K562 (cell line): ENCODE measurements at regions not wholly inside any gene's neighbourhood (a gene's known extent, or its start where the extent isn't known, plus 50 kb on each side); places are given as distances from the start of the nearest gene placed in this dataset.

Experiments used
- EWSR1 ChIP-seq: fragments of 450-650 bp; IDR thresholded peaks from 2 replicates; pipeline ENCODE4 v1.6.1; 2018; ENCODE audit warnings: borderline replicate concordance, mild to moderate bottlenecking, low read depth, moderate library complexity; ENCODE audit not compliant: partially characterized antibody
- IRF1 ChIP-seq: sonication (generic); formaldehyde crosslinking; IDR thresholded peaks from 2 replicates; pipeline ENCODE4 v1.8.0; 2022; ENCODE audit warnings: missing genetic modification reagents, mild to moderate bottlenecking, borderline replicate concordance
- MBD2 ChIP-seq: sonication (generic); IDR thresholded peaks from 2 replicates; pipeline ENCODE4 v1.6.1; 2016; ENCODE audit warnings: low read depth, borderline replicate concordance
- NR1H2 ChIP-seq: sonication (generic); formaldehyde crosslinking; IDR thresholded peaks from 2 replicates; pipeline ENCODE4 v1.4.0; 2020; ENCODE audit warnings: mild to moderate bottlenecking, missing genetic modification reagents
- ZNF23 ChIP-seq: fragments of 250-450 bp; sonication (Bioruptor Pico); IDR thresholded peaks from 2 replicates; pipeline ENCODE4 v1.4.0; 2020; ENCODE audit warnings: mild to moderate bottlenecking
- ZNF41 ChIP-seq: fragments of 250-450 bp; sonication (Bioruptor Pico); conservative IDR thresholded peaks from 2 replicates; pipeline ENCODE4 v1.4.0; 2020; ENCODE audit warnings: mild to moderate bottlenecking
- ZNF76 ChIP-seq: fragments of 250-450 bp; sonication (Bioruptor Pico); IDR thresholded peaks from 2 replicates; pipeline ENCODE4 v1.4.0; 2020; ENCODE audit warnings: mild to moderate bottlenecking, moderate library complexity, borderline replicate concordance
- TF ChIP-seq, protein P1 (sequence below): fragments of 450-650 bp; formaldehyde crosslinking; IDR thresholded peaks from 2 replicates; pipeline ENCODE4 v1.4.0; 2020; ENCODE audit warnings: mild to moderate bottlenecking, moderate library complexity
- TF ChIP-seq, protein P2 (sequence below): IDR thresholded peaks from 2 replicates; pipeline ENCODE4 v1.6.1; 2016; ENCODE audit warnings: missing genetic modification characterization, missing compliant biosample characterization
- TF ChIP-seq, protein P3 (sequence below): fragments of 250-450 bp; sonication (Bioruptor Pico); IDR thresholded peaks from 2 replicates; pipeline ENCODE4 v1.5.0; 2021; ENCODE audit warnings: mild to moderate bottlenecking, borderline replicate concordance

DNA sequence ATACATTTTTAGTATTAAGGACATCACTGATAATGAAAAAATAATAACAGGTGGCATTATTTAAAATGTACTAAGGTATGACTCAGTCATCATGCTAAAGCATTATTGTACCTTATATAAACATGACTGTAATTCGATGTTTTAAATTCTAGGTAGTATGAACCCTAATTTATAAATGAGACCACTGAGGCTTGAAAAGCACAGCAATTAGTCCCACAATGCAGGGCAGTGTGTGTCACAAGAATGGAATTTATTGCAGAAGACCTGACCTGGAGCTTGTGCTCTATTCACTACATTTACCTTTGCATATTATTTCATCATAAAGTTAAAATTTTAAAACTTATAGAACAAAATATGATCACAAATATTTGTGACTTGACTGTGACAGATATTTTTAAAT is 358.5 kb upstream of the DSEL start (continued):
- TF ChIP-seq, protein P1, sequence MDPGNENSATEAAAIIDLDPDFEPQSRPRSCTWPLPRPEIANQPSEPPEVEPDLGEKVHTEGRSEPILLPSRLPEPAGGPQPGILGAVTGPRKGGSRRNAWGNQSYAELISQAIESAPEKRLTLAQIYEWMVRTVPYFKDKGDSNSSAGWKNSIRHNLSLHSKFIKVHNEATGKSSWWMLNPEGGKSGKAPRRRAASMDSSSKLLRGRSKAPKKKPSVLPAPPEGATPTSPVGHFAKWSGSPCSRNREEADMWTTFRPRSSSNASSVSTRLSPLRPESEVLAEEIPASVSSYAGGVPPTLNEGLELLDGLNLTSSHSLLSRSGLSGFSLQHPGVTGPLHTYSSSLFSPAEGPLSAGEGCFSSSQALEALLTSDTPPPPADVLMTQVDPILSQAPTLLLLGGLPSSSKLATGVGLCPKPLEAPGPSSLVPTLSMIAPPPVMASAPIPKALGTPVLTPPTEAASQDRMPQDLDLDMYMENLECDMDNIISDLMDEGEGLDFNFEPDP (CRISPR knock-in tag): no peak
- TF ChIP-seq ZNF76 (no peak), NR1H2 (no peak), ZNF41 (CRISPR knock-in tag) (no peak), ZNF23 (CRISPR knock-in tag) (no peak), EWSR1 (no peak), MBD2 (no peak), IRF1 (CRISPR knock-in tag) (no peak)
- TF ChIP-seq, protein P2, sequence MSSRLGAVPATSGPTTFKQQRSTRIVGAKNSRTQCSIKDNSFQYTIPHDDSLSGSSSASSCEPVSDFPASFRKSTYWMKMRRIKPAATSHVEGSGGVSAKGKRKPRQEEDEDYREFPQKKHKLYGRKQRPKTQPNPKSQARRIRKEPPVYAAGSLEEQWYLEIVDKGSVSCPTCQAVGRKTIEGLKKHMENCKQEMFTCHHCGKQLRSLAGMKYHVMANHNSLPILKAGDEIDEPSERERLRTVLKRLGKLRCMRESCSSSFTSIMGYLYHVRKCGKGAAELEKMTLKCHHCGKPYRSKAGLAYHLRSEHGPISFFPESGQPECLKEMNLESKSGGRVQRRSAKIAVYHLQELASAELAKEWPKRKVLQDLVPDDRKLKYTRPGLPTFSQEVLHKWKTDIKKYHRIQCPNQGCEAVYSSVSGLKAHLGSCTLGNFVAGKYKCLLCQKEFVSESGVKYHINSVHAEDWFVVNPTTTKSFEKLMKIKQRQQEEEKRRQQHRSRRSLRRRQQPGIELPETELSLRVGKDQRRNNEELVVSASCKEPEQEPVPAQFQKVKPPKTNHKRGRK (tag): no peak
- TF ChIP-seq, protein P3, sequence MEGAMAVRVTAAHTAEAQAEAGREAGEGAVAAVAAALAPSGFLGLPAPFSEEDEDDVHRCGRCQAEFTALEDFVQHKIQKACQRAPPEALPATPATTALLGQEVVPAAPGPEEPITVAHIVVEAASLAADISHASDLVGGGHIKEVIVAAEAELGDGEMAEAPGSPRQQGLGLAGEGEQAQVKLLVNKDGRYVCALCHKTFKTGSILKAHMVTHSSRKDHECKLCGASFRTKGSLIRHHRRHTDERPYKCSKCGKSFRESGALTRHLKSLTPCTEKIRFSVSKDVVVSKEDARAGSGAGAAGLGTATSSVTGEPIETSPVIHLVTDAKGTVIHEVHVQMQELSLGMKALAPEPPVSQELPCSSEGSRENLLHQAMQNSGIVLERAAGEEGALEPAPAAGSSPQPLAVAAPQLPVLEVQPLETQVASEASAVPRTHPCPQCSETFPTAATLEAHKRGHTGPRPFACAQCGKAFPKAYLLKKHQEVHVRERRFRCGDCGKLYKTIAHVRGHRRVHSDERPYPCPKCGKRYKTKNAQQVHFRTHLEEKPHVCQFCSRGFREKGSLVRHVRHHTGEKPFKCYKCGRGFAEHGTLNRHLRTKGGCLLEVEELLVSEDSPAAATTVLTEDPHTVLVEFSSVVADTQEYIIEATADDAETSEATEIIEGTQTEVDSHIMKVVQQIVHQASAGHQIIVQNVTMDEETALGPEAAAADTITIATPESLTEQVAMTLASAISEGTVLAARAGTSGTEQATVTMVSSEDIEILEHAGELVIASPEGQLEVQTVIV (CRISPR knock-in tag): no peak
